ENCODE measurements at regions not wholly inside any gene's neighbourhood (a gene's known extent, or its start where the extent isn't known, plus 50 kb on each side); places are given as distances from the start of the nearest gene placed in this dataset.

GRCh38 chr20:47870475-47870874 lies 85.2 kb upstream of the SULF2 start:
- no peak for TF ChIP-seq CTCF (IDR thresholded peaks at IDR 0.05)
- TF ChIP-seq POLR2A (IDR thresholded peaks at IDR 0.05), result no peak
